Endothelial cell of umbilical vein (primary cell): ENCODE measurements at regions not wholly inside any gene's neighbourhood (a gene's known extent, or its start where the extent isn't known, plus 50 kb on each side); places are given as distances from the start of the nearest gene placed in this dataset.

Experiments used
- BruUV-seq: library from RNA; stranded (reverse); fragments of 400-500 nt; replicated peaks from 2 replicates; lab custom pipeline; 2021; lab: Mats Ljungman, UMichigan
- CTCF ChIA-PET: fragments of 300-600, 350-600 bp; sonication (Branson Sonifier 250); formaldehyde crosslinking; loops from one replicate; lab custom pipeline; 2021; ENCODE audit warnings: antibody characterized with exemption, inconsistent platforms; lab: Charles Lee
- POLR2A ChIA-PET: fragments of 300-600, 350-600 bp; sonication (Branson Sonifier 250); formaldehyde crosslinking; loops from one replicate; lab custom pipeline; 2021; ENCODE audit warnings: antibody characterized with exemption, inconsistent platforms; lab: Charles Lee
- DNase-seq: peaks from one replicate; pipeline ENCODE4 v3.0.0-alpha.2; 2011; ENCODE audit warnings: low read depth, low spot score
- FAIRE-seq: peaks from 2 replicates; lab custom pipeline; 2011; peaks lifted over from hg19 to GRCh38; lab: Jason Lieb, UNC
- H2AFZ ChIP-seq: 2 replicates; pipeline ENCODE4 v1.6.0; 2012; ENCODE audit warnings: low read depth, low read length, control low read depth, inconsistent platforms
- H3K27ac ChIP-seq: 2 replicates; pipeline ENCODE4 v1.5.1; 2011; ENCODE audit warnings: low read depth, mild to moderate bottlenecking, control low read depth, low read length, moderate library complexity; ENCODE audit not compliant: insufficient read depth
- H3K27me3 ChIP-seq, 2 experiments: 2 replicates each; pipeline versions ENCODE4 v1.6.0 to v1.6.1; 2011; ENCODE audit warnings: low read length in 2 of 2, mixed read lengths in 1 of 2; ENCODE audit not compliant: control insufficient read depth in 2 of 2, insufficient read depth in 2 of 2
- H3K36me3 ChIP-seq, 2 experiments: 2 replicates in 1 of 2; 3 replicates in 1 of 2; pipeline ENCODE4 v1.5.1; 2011; ENCODE audit warnings: low read length in 2 of 2, mild to moderate bottlenecking in 1 of 2, moderate library complexity in 1 of 2; ENCODE audit not compliant: control insufficient read depth in 2 of 2, insufficient read depth in 2 of 2; ENCODE audit errors: extremely low read depth in 1 of 2
- H3K4me1 ChIP-seq: 3 replicates; pipeline ENCODE4 v1.5.1; 2011; ENCODE audit warnings: mild to moderate bottlenecking, low read length; ENCODE audit not compliant: control insufficient read depth, insufficient read depth; ENCODE audit errors: extremely low read depth
- H3K4me2 ChIP-seq: 2 replicates; pipeline ENCODE4 v1.6.1; 2011; ENCODE audit warnings: low read length, control low read depth, mixed read lengths; ENCODE audit not compliant: insufficient read depth
- H3K4me3 ChIP-seq, 3 experiments: fragments of 200-600 bp in 1 of 3; sonication (generic), shearing (Covaris generic) in 1 of 3; replicated peaks in 1 of 3; 2 replicates each; pipeline ENCODE4 v1.5.1; 2011 to 2016; ENCODE audit warnings: control low read depth in 3 of 3, low read length in 3 of 3, mild to moderate bottlenecking in 2 of 3, inconsistent platforms in 1 of 3, low read depth in 1 of 3, moderate library complexity in 1 of 3; ENCODE audit not compliant: insufficient read depth in 1 of 3
- H3K79me2 ChIP-seq: 2 replicates; pipeline ENCODE4 v1.6.0; 2012; ENCODE audit warnings: low read length, inconsistent platforms; ENCODE audit not compliant: control insufficient read depth, insufficient read depth
- H3K9ac ChIP-seq: replicated peaks from 2 replicates; pipeline ENCODE3; 2011; ENCODE audit warnings: low read length, control low read depth; ENCODE audit not compliant: insufficient read depth; ENCODE audit errors: extremely low read depth
- H3K9me1 ChIP-seq: replicated peaks from 3 replicates; pipeline ENCODE4 v1.6.0; 2011; ENCODE audit warnings: mild to moderate bottlenecking, low read length; ENCODE audit not compliant: control insufficient read depth, insufficient read depth; ENCODE audit errors: extremely low read depth
- H3K9me3 ChIP-seq: replicated peaks from 2 replicates; pipeline ENCODE4 v1.5.1; 2012; ENCODE audit warnings: low read length, inconsistent platforms; ENCODE audit not compliant: control insufficient read depth, insufficient read depth
- H4K20me1 ChIP-seq: replicated peaks from 2 replicates; pipeline ENCODE3; 2011; ENCODE audit warnings: mild to moderate bottlenecking, low read length; ENCODE audit not compliant: control insufficient read depth, insufficient read depth; ENCODE audit errors: extremely low read depth
- CTCF ChIP-seq, 2 donors: IDR thresholded peaks; 1 replicate in 1 of 2; 2 replicates in 1 of 2; pipeline ENCODE4 v1.5.1; 2011; ENCODE audit warnings: low read length in 2 of 2, mild to moderate bottlenecking in 2 of 2, moderate library complexity in 2 of 2, control low read depth in 1 of 2, inconsistent platforms in 1 of 2, low read depth in 1 of 2; ENCODE audit not compliant: insufficient read depth in 1 of 2; ENCODE audit errors: extremely low read depth in 1 of 2
- EZH2 ChIP-seq: IDR thresholded peaks from 2 replicates; pipeline ENCODE4 v1.6.1; 2012; ENCODE audit warnings: borderline replicate concordance, low read depth, mild to moderate bottlenecking, moderate library complexity, low read length, inconsistent platforms; ENCODE audit not compliant: severe bottlenecking
- FOS ChIP-seq: IDR thresholded peaks from 2 replicates; pipeline ENCODE4 v1.6.1; 2011; ENCODE audit warnings: mild to moderate bottlenecking, low read length, moderate library complexity, borderline replicate concordance; ENCODE audit not compliant: insufficient read depth
- GATA2 ChIP-seq: IDR thresholded peaks from 2 replicates; pipeline ENCODE4 v1.7.0; 2011; ENCODE audit warnings: low read depth, mild to moderate bottlenecking, moderate library complexity, mixed read lengths, low read length; ENCODE audit not compliant: insufficient read length, insufficient read depth
- JUN ChIP-seq: IDR thresholded peaks from 2 replicates; pipeline ENCODE4 v1.6.1; 2011; ENCODE audit warnings: borderline replicate concordance, low read depth; ENCODE audit not compliant: insufficient read length, insufficient read depth
- MAX ChIP-seq: IDR thresholded peaks from 2 replicates; pipeline ENCODE4 v1.6.1; 2011; ENCODE audit not compliant: insufficient read depth, insufficient read length
- MYC ChIP-seq: IDR thresholded peaks from one replicate; pipeline ENCODE4 v1.6.1; 2011; ENCODE audit warnings: mild to moderate bottlenecking, low read depth, low read length
- POLR2A ChIP-seq: IDR thresholded peaks from 2 replicates; pipeline ENCODE4 v1.6.1; 2012; ENCODE audit warnings: low read depth, mild to moderate bottlenecking, control low read depth, low read length
- POLR2AphosphoS5 ChIP-seq: IDR thresholded peaks from 2 replicates; pipeline ENCODE4 v1.6.1; 2012; ENCODE audit warnings: low read depth, mild to moderate bottlenecking, control low read depth, low read length, moderate library complexity; ENCODE audit not compliant: insufficient read depth
- dilution Hi-C: fragments of 300-500 bp; cut with MboI; formaldehyde crosslinking; loops from one replicate; pipeline ENCODE4 v1.15.0; 2019; ENCODE audit warnings: low sequenced_read_pairs; ENCODE audit not compliant: extremely low pct_ligation_motif_present
- intact Hi-C: fragments of 100-400 bp; cut with micrococcal nuclease; formaldehyde crosslinking; loops from one replicate; pipeline ENCODE4 v1.10.0; 2022

GRCh38 chr2:131419441-131419840 is 55.5 kb upstream of the RAB6D start:
- H3K36me3 ChIP-seq = no peaks in the 10 kb centered on the region
- no peak overlapping the region for H3K4me2 ChIP-seq
- H3K27ac ChIP-seq = no peak overlapping the region
- H3K9ac ChIP-seq = no peak overlapping the region
- ChIA-PET POLR2A (no interaction called here), CTCF (interaction anchor here (1.4 kb wide), 1 partner anchor 8 kb away, joined by 5 read pairs; no protein-coding TSS in a partner anchor)
- no peaks in the 10 kb centered on the region for H4K20me1 ChIP-seq
- TF ChIP-seq JUN = no peak
- TF ChIP-seq FOS = no peak
- no peak for TF ChIP-seq GATA2
- TF ChIP-seq MAX = no peak
- TF ChIP-seq MYC = no peak
- TF ChIP-seq POLR2AphosphoS5 = no peak
- dilution Hi-C loops (no loop called here), intact Hi-C loops (no loop called here)
- no peak overlapping the region for H3K4me3 ChIP-seq
- no peak for FAIRE-seq
- H3K9me1 ChIP-seq = no peaks in the 10 kb centered on the region
- BruUV-seq = no TSS peak
- DNase-seq = no peak
- H3K4me1 ChIP-seq = no peaks in the 10 kb centered on the region
- no peaks in the 10 kb centered on the region for H3K79me2 ChIP-seq
- no peaks in the 10 kb centered on the region for H3K9me3 ChIP-seq
- H3K27me3 ChIP-seq = peaks cover 33 to 37% of the 10 kb centered on the region in 2 experiments
- H2AFZ ChIP-seq = no peak overlapping the region

- ChIA-PET CTCF (interaction anchor here (1.4 kb wide), 1 partner anchor 74 kb away, joined by 3 read pairs; no protein-coding TSS in a partner anchor), POLR2A (no interaction called here)
- H3K36me3 ChIP-seq = no peaks in the 10 kb centered on the region
- no peak overlapping the region for H3K4me3 ChIP-seq
- no peaks in the 10 kb centered on the region for H4K20me1 ChIP-seq
- no peak overlapping the region for H3K4me2 ChIP-seq
- TF ChIP-seq JUN = no peak
- TF ChIP-seq POLR2AphosphoS5 = no peak
- no peak for TF ChIP-seq MYC
- TF ChIP-seq MAX = no peak
- TF ChIP-seq POLR2A = no peak
- TF ChIP-seq CTCF (IDR thresholded peaks at IDR 0.05; ENCODE audit: extremely low read depth in 1 of 2, insufficient read depth in 1 of 2, low read depth in 1 of 2, low read length in 2 of 2) = no peak
- TF ChIP-seq EZH2 = no peak
- TF ChIP-seq FOS = no peak
- no peak for TF ChIP-seq GATA2
- intact Hi-C loops = no loop called here
- H3K27me3 ChIP-seq = peaks cover 24 to 29% of the 10 kb centered on the region in 2 experiments
- dilution Hi-C loops = no loop called here
- H3K9me1 ChIP-seq = no peaks in the 10 kb centered on the region
- H3K27ac ChIP-seq = no peak overlapping the region
- no peak overlapping the region for H2AFZ ChIP-seq
- BruUV-seq = no TSS peak
- no peaks in the 10 kb centered on the region for H3K9me3 ChIP-seq
- DNase-seq = no peak
- no peak overlapping the region for H3K9ac ChIP-seq
- no peaks in the 10 kb centered on the region for H3K79me2 ChIP-seq
- no peak for FAIRE-seq
- H3K4me1 ChIP-seq = no peaks in the 10 kb centered on the region
These were observed 54.7 kb upstream of the RAB6D start for GRCh38 chr2:131418625-131419024.
